GM21576 (cell line): ENCODE measurements at regions not wholly inside any gene's neighbourhood (a gene's known extent, or its start where the extent isn't known, plus 50 kb on each side); places are given as distances from the start of the nearest gene placed in this dataset.

Experiments
- ATAC-seq: cut with Tn5 transposase; IDR thresholded peaks from one replicate; pipeline ENCODE4 v1.9.1; 2021; ENCODE audit warnings: mild to moderate bottlenecking, moderate library complexity; ENCODE audit not compliant: unreplicated experiment

DNA sequence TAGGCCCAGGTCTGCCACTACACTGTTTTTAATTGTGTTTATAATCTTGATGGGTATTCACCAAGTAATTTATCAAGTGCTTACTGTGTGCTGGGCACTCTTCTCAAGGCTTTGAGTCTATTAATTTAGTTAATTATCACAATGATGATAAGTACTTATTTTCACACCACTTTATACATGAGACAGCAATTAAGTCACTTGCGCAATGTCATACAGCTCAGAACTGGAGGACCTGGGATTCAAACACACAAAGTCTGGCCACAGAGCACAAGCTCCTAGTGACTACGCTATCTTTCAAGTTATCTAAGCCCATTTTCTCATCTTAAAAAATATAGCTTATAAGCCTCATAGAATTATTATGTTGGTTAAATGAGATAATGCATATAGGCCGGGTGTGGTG is 85.0 kb downstream of the LLPH start:
- ATAC-seq, result no peak

DNA sequence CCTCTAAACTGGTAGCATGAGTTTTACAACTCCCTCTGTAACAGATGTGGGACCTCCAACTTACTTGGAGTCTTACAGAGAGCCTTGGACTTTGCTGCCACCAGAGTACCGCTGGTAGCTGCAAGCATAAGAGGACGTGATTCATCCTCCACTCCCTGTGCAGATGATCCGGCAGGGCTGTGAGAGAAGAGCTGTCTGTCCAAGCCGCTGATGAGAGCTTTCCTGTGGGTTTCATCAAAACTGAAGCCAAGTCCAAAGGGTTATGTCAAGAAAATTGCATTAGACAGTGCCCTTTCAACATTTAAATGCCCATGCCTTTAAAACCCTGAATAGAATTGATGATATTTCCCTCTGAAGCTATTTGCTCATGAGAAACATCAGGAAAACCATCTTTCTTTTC is 85.8 kb downstream of the LLPH start:
- no peak for ATAC-seq

DNA sequence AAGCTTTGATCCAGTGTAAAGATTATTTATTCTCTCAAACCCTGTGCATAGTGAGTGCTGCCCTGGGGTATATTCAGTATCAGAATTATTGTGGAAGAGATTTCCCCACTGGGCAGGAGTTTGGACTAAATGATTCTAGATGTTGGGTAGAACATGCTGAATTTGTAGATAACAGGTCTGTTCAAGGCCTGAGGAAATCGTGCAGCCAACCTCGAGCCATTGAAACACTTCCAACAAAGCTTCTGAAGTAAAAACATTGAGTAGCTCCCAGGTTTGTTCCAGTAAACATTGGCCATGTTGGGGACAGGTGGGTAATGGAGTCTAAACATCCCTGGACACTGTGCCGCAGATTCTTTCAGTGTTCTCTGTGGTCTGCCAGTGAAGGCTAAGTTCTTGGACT is 87.5 kb downstream of the LLPH start:
- ATAC-seq, result no peak

DNA sequence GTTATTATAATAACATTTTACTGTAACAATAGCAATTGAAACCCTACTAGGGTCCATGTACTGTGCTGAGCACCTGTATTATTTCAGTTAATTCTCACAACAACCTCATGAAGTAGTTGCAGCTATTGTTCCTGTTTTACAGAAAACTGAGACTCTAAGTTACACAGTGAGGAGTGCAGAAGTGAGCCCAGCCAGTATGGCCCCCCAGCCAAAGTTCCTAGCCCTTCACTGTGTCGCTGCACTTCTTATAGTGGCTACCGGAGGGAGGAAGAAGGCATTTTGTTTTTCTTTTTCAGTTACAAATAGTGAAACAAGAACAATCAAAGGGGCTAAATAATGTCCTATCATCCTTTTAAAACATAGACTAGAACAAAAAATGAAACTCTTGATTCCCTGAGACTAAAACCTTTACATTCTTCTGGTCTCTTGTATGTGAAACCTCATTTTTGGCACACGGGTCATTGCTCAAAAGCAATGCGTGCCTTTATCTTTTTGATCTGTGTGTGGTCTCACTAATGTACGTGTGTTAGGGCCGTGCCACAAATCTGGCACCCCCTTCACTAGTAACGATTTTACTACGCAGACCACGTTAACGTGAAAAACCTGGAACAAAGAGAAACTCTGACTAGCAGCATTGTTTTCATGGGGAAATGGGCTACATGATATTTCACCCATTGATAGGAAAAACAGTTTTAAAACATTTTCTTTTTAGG is 88.7 kb downstream of the LLPH start:
- no peak for ATAC-seq

DNA sequence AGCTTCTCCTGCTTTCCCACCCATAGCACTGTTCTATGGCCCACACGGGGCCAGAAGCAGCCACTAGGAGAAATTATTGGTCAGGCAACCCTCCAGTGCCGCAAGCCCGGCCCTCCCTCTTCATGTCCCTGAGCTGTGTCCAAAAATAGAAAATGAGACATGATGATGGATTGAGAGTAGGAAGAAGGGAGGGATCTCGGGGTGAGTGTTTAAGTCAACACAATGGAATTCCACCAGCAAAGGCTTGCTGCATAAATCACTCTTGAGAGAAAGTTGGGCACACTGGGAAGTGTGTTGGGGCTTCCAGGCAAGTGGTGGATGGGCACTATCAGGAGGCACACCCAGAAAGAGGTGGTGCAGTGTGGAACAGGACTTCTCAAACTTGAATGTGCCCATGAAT is 94.2 kb downstream of the LLPH start:
- ATAC-seq, result no peak

DNA sequence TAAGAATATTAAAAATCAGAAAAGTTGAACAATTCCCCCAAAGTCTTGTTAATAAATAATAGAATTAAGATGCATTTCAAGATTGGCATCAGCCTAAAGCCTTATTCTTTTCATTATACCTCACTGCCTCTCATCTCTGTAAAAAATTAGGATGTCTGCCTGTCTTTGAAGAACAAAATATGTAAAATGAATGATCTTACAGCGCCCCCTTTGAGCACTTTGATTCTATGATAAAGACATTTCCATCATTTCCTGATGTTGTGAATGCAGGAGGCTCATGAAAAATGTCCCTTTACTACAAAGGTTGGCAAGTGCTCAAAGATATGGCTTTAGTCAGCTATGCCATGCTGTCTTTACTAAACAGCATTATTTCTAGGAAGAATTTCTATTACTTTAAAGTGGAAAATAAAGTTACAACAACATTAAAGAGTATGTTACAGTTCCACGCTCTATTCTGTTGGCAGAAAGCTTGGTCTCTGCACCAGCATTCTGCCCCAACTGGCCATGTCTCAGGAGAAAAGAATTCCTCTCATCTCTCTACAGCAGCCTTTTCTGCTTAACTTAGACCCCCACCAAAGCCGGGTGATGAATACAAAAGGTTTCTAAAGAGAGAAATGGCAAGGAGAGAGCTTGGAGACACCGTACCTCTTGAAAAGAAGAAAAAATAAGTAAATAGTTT is 95.1 kb downstream of the LLPH start:
- ATAC-seq, result no peak

DNA sequence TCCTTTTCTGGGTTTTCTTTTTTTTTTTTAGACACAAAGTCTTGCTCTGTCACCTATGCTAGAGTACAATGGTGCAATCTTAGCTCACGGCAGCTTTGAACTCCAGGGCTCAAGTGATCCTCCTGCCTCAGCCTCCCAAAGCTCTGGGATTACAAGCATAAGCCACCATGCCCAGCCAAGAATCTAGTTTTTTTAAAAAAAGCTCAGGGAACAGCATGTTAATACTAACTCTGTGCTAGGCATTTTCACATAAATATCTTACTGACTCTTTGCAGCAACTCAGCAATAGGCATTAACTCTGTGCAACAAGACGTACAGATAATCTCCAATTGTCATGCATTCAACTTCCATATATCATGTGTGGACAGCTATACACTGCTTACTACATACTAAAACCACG is 97.4 kb downstream of the LLPH start:
- no peak for ATAC-seq

DNA sequence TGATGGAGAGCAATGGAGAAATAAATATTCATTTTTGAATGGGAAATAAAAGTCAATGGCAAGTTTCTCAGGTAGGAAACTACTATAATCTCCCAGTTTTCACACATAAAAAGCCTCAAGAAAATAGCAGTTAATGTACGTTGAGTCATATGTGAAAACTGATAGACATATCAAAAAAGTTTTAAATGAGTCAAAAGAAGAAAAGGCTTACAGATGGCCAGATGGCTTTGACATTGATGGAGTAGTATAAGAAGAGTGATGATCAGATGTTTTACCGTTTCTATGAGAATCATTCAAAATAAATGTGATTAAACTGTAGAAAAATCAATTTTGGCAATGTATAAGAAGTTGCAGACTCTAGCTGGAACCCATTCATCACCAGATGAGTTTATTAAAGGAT is 97.8 kb downstream of the LLPH start:
- no peak for ATAC-seq

DNA sequence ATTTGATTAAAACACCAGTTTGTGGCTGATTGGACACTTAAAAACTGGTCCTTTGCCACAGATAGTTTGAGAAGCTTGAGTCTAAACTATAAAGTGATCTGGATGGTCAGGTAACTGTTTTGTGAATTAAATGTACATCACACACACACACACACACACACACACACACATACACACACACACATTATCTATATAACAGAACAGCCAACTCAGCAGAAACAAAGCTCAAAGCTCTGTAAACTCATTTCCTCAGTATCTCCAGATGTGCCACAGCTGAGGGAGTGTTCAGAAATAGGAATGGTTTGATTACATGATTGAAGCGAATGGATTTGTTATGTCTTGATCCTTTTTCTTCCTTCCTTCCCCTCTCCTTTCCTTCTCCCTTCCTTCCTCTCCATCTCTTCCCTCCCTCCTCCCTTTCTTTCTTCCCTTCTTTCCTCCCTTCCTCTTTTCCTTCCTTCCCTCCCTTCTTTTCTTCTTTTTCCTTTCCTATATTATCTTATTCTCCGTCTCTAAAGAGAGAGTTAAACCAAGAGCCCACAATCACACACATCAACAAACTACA is 100.3 kb downstream of the LLPH start:
- no peak for ATAC-seq

DNA sequence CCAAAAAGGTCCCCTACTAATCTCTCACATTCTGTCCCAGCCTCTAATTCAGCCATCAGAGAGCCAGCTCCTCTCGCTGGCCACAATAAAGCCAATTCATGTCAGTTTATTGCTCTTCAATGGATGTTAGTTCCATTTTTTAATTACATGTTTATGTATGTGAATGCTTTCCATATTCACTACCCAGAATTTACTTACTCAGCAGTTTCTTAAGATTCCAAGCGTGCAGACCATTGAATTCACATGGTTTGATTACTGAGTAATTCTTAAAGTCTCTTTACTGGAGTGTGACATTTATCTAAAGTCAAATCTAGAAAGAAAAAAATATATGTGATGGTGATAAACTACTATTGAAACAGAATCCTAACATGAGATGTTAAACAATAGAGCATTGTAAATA is 102.2 kb downstream of the LLPH start:
- ATAC-seq, result no peak

DNA sequence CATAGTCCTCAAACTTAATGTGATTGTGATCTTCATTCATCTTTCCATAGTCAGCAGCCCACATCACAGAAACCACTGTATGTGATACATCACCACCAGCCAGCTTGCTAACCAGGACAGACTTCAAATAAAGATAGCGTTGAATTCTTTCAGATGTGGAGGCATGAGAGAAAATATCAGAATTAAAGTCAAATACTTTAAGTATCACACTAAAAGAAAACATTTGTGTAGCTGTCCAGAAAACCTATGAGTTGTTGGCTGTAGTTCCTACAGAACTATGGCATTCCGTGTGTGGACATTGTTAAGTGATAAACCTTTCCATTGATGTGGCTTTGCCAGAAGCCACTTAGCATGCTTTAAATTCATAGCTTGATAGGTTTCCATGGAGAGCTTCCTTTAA is 105.1 kb downstream of the LLPH start:
- no peak for ATAC-seq

DNA sequence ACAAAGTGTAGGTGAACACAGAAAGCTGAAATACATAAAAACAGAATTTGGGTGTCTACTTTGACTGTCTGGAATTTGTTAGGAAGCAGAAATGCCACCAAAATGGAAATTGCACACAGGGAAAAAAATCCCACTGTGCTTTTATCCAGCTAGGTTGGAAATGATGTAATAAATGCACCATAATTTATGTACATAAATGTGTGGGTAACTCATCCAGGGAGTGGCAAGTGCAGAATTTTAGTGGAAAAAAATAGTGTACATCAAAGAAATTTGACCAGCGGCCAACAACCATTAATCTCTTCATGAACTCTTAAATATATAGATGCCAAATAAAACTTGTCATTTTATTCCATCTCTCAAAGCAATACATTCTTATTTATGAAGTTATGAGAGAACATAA is 105.6 kb downstream of the LLPH start:
- ATAC-seq, result no peak

DNA sequence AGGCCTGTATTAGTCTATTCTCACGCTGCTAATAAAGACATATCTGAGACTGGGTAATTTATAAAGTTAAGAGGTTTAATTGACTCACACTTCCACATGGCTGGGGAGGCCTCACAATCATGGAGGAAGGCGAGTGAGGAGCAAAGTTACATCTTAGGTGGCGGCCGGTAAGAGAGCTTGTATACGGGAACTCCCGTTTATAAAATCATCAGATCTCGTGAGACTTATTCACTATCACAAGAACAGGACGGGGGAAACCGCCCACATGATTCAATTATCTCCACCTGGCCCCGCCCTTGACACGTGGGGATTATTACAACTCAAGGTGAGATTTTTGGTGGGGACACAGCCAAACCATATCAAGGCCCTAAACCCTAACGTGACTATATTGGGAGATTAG is 110.1 kb downstream of the LLPH start:
- no peak for ATAC-seq

DNA sequence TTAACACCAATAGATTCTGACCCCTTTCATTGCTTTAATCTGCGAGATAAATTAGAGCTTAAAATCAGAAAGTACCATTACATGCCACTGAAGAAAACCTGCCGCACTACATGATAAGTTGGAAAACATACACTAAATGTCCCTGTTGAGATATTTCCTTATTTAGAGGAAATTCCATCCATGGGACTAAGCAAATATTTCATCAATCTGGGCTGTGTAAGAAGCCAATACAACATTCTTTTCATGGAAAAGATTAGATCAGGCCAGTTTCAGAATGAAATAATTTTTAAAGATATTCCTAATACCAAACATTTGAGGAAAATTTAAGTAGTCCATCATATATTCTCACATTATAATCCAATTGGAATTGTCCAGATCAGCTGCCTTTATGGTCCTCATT is 112.8 kb downstream of the LLPH start:
- ATAC-seq, result no peak
